HG03045 (cell line): ENCODE measurements at regions not wholly inside any gene's neighbourhood (a gene's known extent, or its start where the extent isn't known, plus 50 kb on each side); places are given as distances from the start of the nearest gene placed in this dataset.
"Not testable (repeated sequence)": the region's sequence is repeated elsewhere in the genome, so short reads cannot be mapped to it uniquely, and the experiment has no call there.

Source experiments
- ATAC-seq: cut with Tn5 transposase; IDR thresholded peaks from one replicate; pipeline ENCODE4 v1.9.1; 2021; ENCODE audit warnings: mild to moderate bottlenecking, moderate library complexity; ENCODE audit not compliant: unreplicated experiment

- ATAC-seq = no peak
Measured at GRCh38 chr2:52423655-52424054, 1343.9 kb upstream of the CHAC2 start.

- no peak for ATAC-seq
Measured at GRCh38 chr2:52423111-52423510, 1344.5 kb upstream of the CHAC2 start.

GRCh38 chr2:52416340-52416739 lies 1351.3 kb upstream of the CHAC2 start:
- no peak for ATAC-seq

- no peak for ATAC-seq
Measured at GRCh38 chr2:52414561-52415295, 1352.9 kb upstream of the CHAC2 start.

- not testable (repeated sequence) for ATAC-seq
Measured at GRCh38 chr2:52409308-52410118, 1358.1 kb upstream of the CHAC2 start.

- ATAC-seq = no peak
Measured at GRCh38 chr2:52405980-52406379, 1361.6 kb upstream of the CHAC2 start.

GRCh38 chr2:52404866-52405265 lies 1362.7 kb upstream of the CHAC2 start:
- no peak for ATAC-seq

GRCh38 chr2:52404046-52404445 lies 1363.6 kb upstream of the CHAC2 start:
- no peak for ATAC-seq

GRCh38 chr2:52402128-52402527 lies 1365.5 kb upstream of the CHAC2 start:
- ATAC-seq = no peak

- no peak for ATAC-seq
Measured at GRCh38 chr2:52396836-52397235, 1364.9 kb upstream of the NRXN1 start.

- no peak for ATAC-seq
Measured at GRCh38 chr2:52395912-52396311, 1364.0 kb upstream of the NRXN1 start.

- no peak for ATAC-seq
Measured at GRCh38 chr2:52391621-52392020, 1359.7 kb upstream of the NRXN1 start.

GRCh38 chr2:52390651-52391050 lies 1358.7 kb upstream of the NRXN1 start:
- ATAC-seq = no peak

- no peak for ATAC-seq
Measured at GRCh38 chr2:52387937-52388590, 1356.1 kb upstream of the NRXN1 start.

GRCh38 chr2:52386433-52387030 lies 1354.6 kb upstream of the NRXN1 start:
- no peak for ATAC-seq

GRCh38 chr2:52383541-52383940 lies 1351.6 kb upstream of the NRXN1 start:
- no peak for ATAC-seq

- no peak for ATAC-seq
Measured at GRCh38 chr2:52369178-52369577, 1337.2 kb upstream of the NRXN1 start.

- no peak for ATAC-seq
Measured at GRCh38 chr2:52368141-52368540, 1336.2 kb upstream of the NRXN1 start.

GRCh38 chr2:52365946-52366345 lies 1334.0 kb upstream of the NRXN1 start:
- no peak for ATAC-seq

GRCh38 chr2:52356556-52356955 lies 1324.6 kb upstream of the NRXN1 start:
- ATAC-seq = no peak

- no peak for ATAC-seq
Measured at GRCh38 chr2:52347292-52347691, 1315.4 kb upstream of the NRXN1 start.
